Activated CD4-positive, alpha-beta T cell treated with anti-CD3 and anti-CD28 coated beads, Interleukin-10, Interleukin-2, amounts not matched to agents 100 ng/mL and 50 ng/mL, durations not matched to agents 16 hours and 8 hours (primary cell): ENCODE measurements at regions not wholly inside any gene's neighbourhood (a gene's known extent, or its start where the extent isn't known, plus 50 kb on each side); places are given as distances from the start of the nearest gene placed in this dataset.

Experiments used
- DNase-seq: peaks from one replicate; pipeline ENCODE4 v3.0.0-alpha.2; 2020

DNA sequence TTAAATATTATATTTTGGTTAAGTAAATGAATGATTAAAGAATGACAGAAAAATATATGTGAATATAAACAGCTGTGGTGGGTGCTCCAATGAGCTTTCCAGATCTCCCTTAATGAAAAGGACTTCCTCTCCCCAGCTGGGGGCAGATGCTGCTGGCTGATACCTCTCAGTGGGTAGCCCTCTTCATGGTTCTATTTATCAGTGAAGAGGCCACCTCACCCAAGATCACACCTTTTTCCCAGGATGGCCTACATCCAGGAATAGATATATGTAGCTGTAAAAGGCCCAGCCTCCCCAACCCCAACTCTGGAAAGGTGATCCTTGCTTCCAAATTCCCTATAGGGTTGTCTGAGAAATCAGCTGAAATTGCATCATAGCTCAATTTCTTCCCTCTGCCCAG lies 135.2 kb upstream of the ACVR2A start:
- DNase-seq = no peak

GRCh38 chr2:147703171-147703570 lies 141.7 kb upstream of the ACVR2A start:
- DNase-seq = no peak

- DNase-seq = no peak
These were observed 146.7 kb upstream of the ACVR2A start for GRCh38 chr2:147698166-147698565.

GRCh38 chr2:147696426-147696825 lies 148.4 kb upstream of the ACVR2A start:
- DNase-seq = no peak

DNA sequence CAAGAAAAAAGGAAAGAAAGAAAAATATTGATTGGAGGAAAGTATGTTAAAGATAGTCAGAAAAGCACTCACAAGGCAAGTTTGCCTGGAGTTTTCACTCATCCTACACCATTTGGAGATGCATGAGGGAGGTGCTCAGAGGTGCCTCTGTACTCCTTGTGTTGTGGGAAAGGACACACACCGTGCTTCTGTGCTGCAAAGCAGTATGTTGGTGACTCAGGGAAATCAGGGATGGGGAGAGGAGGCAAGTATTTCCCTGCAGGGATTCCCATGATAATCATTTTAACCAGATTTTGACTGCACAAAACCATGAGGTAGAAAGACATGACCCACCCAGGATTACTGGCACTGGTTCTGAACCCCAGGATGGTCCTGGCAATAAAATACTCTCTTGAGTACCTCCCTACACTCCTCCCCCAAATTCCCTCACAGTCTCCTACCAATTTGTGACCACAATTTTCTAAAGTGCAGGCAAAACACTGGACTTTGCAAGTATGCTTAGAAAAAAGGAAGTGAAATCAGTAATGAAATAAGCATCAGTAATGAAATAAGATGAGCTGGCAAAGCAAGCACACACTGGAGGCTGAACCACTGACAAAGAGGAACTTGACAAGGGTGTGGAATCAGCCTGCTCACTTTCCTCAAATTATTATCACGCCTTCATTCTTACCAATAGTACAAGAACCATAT lies 155.5 kb upstream of the ACVR2A start:
- no peak for DNase-seq

DNA sequence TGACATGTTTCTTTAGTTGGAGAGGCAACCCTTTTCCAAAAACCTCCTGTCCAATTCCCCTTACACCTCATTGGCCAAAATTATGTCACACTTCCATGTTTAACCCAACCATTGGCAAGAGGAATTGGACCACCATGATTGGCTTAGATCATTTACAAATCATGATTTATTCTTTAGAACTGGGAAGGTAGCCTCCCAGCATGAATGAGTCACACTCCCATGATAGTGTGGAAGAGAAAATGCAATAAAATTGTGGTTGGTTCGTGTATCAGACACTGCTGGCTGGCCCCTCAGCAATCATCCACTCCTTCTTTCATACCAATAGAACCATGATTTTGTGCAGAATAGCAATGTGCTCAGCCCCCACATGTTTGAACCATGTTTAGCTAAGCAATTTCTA lies 156.6 kb upstream of the ACVR2A start:
- DNase-seq = no peak

GRCh38 chr2:147686365-147686764 lies 158.5 kb upstream of the ACVR2A start:
- no peak for DNase-seq

DNA sequence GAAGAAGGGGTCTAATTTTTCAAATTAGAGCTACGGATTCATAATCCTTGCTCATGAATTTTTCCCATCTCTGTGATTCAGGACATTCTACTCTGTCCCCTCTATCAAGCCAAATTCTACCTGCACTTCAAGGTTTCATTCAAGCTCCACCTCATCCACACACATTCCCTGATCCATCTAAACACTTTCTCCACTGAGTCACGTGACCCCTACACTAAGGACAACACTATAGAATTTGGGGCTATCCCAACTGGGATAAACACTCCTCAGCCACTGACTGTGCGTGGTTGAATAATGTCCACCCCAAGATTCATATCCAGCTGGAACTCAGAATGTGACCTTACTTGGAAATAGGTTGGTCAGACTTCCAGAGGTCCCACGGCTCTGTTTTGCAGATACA lies 159.9 kb upstream of the ACVR2A start:
- DNase-seq = no peak

GRCh38 chr2:147683380-147683779 lies 161.4 kb upstream of the ACVR2A start:
- no peak for DNase-seq

- no peak for DNase-seq
These were observed 163.7 kb upstream of the ACVR2A start for GRCh38 chr2:147681093-147681492.

- no peak for DNase-seq
These were observed 164.8 kb upstream of the ACVR2A start for GRCh38 chr2:147679955-147680531.

GRCh38 chr2:147679191-147679954 lies 165.5 kb upstream of the ACVR2A start:
- DNase-seq = no peak

GRCh38 chr2:147665105-147665504 lies 179.7 kb upstream of the ACVR2A start:
- no peak for DNase-seq

- DNase-seq = no peak
These were observed 180.9 kb upstream of the ACVR2A start for GRCh38 chr2:147663962-147664361.

DNA sequence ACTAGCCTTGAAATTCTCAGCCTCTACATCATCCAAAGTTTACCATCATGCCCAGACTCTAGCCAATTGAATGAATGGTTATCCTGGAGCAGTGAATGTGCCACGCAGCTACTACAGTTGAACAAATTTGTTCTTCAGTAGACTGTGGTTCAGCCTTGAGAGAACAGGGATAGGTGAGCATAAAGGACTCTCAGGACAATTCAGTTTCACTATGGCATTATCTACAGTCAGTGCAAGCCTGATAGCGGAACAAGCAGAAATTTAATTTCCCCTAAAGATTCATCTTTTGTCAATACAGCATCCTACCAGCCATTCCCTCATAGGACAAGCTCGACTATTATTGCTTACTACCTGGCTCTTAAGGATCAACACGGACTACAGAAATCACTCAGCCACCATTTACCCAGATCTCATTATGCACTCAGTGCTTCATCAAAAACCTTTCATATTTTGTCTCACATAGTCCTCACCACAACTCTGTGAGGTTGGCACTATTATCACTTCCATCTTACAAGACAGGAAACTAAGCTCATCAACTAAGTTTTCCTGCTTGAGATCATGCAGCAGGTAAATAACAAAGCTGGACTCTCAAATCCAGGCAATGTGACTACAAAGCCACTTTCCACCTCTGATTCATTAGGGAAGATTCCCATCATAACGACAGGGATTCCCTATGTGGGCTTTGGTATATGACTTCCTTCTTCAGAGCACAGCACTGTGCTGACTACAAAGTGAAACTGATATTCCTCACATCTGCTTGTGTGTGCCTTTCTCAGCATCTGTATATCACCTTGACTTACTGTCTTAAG lies 181.5 kb upstream of the ACVR2A start:
- DNase-seq = peak; percentile 60

DNA sequence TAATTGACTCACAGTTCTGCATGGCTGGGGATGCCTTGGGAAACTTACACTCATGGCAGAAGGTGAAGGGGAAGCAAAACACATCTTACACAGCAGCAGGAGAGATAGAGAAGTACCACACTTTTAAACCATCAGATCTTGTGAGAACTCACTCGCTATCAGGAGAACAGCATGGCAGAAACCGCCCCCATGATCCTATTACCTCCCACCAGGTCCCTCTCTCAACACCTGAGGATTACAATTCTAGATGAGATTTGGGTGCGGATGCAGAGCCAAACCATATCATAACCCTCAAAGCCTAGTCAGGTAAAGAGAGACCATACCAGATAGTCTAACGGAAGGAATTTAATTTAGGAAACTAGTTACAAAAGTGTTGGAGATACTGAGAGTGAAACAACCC lies 182.6 kb upstream of the ACVR2A start:
- DNase-seq = no peak

DNA sequence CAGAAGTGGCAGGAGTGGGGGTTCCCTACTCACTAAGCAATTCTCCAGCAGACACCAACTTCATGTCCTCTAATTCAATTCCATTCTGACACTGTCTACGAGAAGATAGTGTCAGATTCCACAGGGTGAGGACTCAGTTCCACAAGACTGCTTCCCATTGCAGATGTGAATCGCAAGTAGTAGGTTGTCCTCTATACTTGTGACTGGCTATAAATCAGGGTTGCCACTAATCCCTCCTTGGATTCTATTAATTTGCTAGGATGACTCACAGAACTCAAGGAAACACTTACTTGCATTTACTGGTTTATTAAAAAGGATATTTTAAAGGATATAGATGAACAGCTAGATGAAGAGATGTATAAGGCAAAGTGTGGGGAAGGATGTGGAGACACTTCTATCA lies 184.1 kb upstream of the ACVR2A start:
- no peak for DNase-seq

- DNase-seq = no peak
These were observed 185.8 kb upstream of the ACVR2A start for GRCh38 chr2:147659051-147659450.

GRCh38 chr2:147657086-147658000 lies 187.5 kb upstream of the ACVR2A start:
- no peak for DNase-seq

DNA sequence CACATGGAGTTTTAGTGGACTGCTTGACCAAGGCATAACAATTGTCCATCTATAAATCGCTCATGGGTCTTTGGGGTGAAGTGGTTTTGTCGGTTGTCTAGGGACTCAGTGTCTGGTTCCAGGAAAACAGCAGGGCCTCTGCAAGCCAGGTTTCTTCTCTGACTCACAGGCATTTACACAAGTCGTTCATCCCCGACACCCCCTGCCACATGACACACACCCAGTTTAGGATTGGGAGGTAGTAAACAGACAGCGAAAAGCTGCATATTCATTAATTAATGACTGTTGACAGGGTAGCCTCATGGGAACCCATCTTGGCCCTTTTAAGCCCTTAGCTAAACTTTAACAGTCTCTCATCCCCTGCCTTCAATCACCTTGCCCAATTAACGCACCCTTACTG lies 194.8 kb upstream of the ACVR2A start:
- DNase-seq = no peak

DNA sequence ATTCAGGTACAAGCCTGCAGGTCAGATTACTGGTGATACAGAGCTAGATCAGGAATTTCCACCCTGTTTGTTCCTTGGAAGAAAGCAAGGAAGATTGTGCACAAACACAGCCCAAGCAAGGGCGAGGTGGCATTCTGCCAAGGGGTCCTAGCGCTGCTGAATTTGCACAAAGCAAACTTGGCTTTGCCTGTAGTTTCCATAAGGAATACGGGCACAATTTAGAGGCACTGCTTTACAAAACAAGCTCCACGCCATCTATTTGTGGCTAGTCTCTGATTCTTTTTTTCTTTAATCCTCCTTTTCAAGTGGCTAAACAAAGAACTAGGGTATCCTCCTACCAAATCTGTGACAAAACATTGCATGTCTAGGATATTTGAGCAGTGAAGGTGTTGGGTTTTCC lies 195.5 kb upstream of the ACVR2A start:
- DNase-seq = no peak

DNA sequence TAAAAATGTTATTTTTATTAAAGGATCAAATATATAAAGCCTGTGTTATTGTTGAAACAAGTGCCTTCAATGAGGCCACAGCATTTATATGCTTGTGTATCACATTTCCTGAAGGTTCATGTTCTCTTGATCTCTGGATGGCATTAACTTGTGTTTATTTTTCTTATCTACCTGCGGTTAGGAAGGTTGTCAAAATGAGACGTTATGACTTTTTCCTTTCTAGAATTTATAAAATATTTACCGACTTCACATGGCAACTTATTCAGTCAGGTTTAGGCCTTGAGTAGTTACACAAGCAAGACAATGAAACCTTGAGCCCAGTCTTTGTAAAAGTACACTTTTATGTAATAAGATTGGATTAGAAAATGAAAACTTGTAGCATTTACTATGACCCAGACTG lies 196.4 kb upstream of the ACVR2A start:
- no peak for DNase-seq
